ENCODE measurements at regions not wholly inside any gene's neighbourhood (a gene's known extent, or its start where the extent isn't known, plus 50 kb on each side); places are given as distances from the start of the nearest gene placed in this dataset. TPM values are rescaled to one million over a fixed set of nuclear protein-coding genes. Genes with fewer than 3 reads are reported as not detected.

DNA sequence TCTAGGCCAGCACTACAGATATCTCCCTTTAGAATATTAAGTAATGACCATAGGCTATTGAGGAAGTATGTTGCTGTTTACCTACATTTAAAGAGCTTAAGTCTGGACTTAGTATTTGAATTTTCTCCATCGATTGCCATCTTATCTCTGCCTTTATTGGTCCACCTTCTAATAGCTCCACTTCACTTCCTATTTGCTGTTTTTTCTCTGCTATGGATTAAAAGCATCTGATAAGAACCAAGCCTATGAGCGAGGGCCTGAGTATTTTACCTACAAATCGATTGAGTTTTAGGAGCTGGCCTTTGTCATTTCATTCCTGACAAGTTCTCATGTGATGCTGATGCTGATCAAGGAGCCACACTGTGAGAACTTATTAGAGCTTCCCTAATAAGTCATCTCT lies 52.6 kb upstream of the AKAP13 start:
- no peak for TF ChIP-seq CTCF (IDR thresholded peaks at IDR 0.05)
- Histone ChIP-seq H2AFZ (ENCODE audit: insufficient read depth, low read depth, low read length, poor library complexity, severe bottlenecking) (no peak overlapping the region), H3K36me3 (replicated peaks in 1 of 2; ENCODE audit: control insufficient read depth in 1 of 2, insufficient read depth in 2 of 2, low read length in 2 of 2) (no peaks in the 10 kb centered on the region), H3K9ac (ENCODE audit: insufficient read depth, low read length, poor library complexity, severe bottlenecking) (no peak overlapping the region), H3K9me3 (replicated peaks in 1 of 2; ENCODE audit: control insufficient read depth in 1 of 2, insufficient read depth in 1 of 2, low read length in 2 of 2) (no peaks in the 10 kb centered on the region), H3K79me2 (ENCODE audit: insufficient read depth, low read length) (no peaks in the 10 kb centered on the region), H3K27me3 (ENCODE audit: control insufficient read depth in 2 of 2, insufficient read depth in 2 of 2, low read length in 2 of 2) (no peaks in the 10 kb centered on the region), H3K4me2 (replicated peaks; ENCODE audit: extremely low read depth, low read length, poor library complexity, severe bottlenecking) (no peak overlapping the region), H3K4me1 (ENCODE audit: control insufficient read depth in 1 of 2, insufficient read depth in 2 of 2, low read length in 2 of 2) (peaks cover 27 to 28% of the 10 kb centered on the region in 2 donors), H3K27ac (ENCODE audit: low read depth in 1 of 2, low read length in 2 of 2) (no peak overlapping the region), H4K20me1 (ENCODE audit: insufficient read depth, low read length) (no peaks in the 10 kb centered on the region), H3K4me3 (replicated peaks in 1 of 3; ENCODE audit: low read depth in 2 of 3, low read length in 3 of 3) (no peak overlapping the region)
- Mint-ChIP-seq H3K36me3 (no peaks in the 10 kb centered on the region), H3K9me3 (peaks cover 0 to 5% (median 0%) of the 10 kb centered on the region in 7 donors), H3K27me3 (ENCODE audit: low read depth in 3 of 3) (peaks cover 0 to 3% (median 0%) of the 10 kb centered on the region in 3 donors), H3K4me3 (no peak overlapping the region), H3K27ac (no peak overlapping the region), H3K4me1 (peaks cover 34% of the 10 kb centered on the region)
- whole genome bisulfite sequencing (ENCODE audit: insufficient coverage), result 100% methylated on average over 1 of the region's 3 CpGs
- no peak for DNase-seq
- intact Hi-C loops (cut with micrococcal nuclease), result no loop called here

- Histone ChIP-seq H3K9me3 (replicated peaks in 1 of 2; ENCODE audit: control insufficient read depth in 1 of 2, insufficient read depth in 1 of 2, low read length in 2 of 2) (no peaks in the 10 kb centered on the region), H2AFZ (ENCODE audit: insufficient read depth, low read depth, low read length, poor library complexity, severe bottlenecking) (peak overlapping the region; percentile 86), H3K9ac (ENCODE audit: insufficient read depth, low read length, poor library complexity, severe bottlenecking) (peak overlapping the region; percentile 61), H4K20me1 (ENCODE audit: insufficient read depth, low read length) (no peaks in the 10 kb centered on the region), H3K4me1 (ENCODE audit: control insufficient read depth in 1 of 2, insufficient read depth in 2 of 2, low read length in 2 of 2) (peaks cover 24 to 28% of the 10 kb centered on the region in 2 donors), H3K79me2 (ENCODE audit: insufficient read depth, low read length) (no peaks in the 10 kb centered on the region), H3K27me3 (ENCODE audit: control insufficient read depth in 2 of 2, insufficient read depth in 2 of 2, low read length in 2 of 2) (no peaks in the 10 kb centered on the region), H3K36me3 (replicated peaks in 1 of 2; ENCODE audit: control insufficient read depth in 1 of 2, insufficient read depth in 2 of 2, low read length in 2 of 2) (no peaks in the 10 kb centered on the region), H3K4me2 (replicated peaks; ENCODE audit: extremely low read depth, low read length, poor library complexity, severe bottlenecking) (peak overlapping the region; percentile 89), H3K4me3 (replicated peaks in 1 of 3; ENCODE audit: low read depth in 2 of 3, low read length in 3 of 3) (peak overlapping the region; percentile 60 to 99 (median 84)), H3K27ac (ENCODE audit: low read depth in 1 of 2, low read length in 2 of 2) (peak overlapping the region; percentile 83 to 85)
- no peaks in the 10 kb centered on the region for H3K36me3 Mint-ChIP-seq
- peak; percentile 49 to 54 (median 51) for DNase-seq
- no peak for TF ChIP-seq CTCF (IDR thresholded peaks at IDR 0.05)
- H3K27me3 Mint-ChIP-seq (ENCODE audit: low read depth in 3 of 3), result no peaks in the 10 kb centered on the region
- peak overlapping the region; percentile 95 to 100 for H3K4me3 Mint-ChIP-seq
- peaks cover 0 to 5% (median 0%) of the 10 kb centered on the region in 7 donors for H3K9me3 Mint-ChIP-seq
- 0% methylated on average over 12 of the region's 19 CpGs for WGBS (ENCODE audit: insufficient coverage)
- intact Hi-C loops (cut with micrococcal nuclease), result no loop called here
- peak overlapping the region; percentile 86 to 95 (median 91) for H3K27ac Mint-ChIP-seq
- H3K4me1 Mint-ChIP-seq, result peaks cover 28% of the 10 kb centered on the region
Measured at GRCh38 chr15:85329561-85330422, 50.6 kb upstream of the AKAP13 start.

Small RNA genes lying in the stretch of these regions (small RNA-seq; reads per million reads assigned to genes)
- gene RN7SL428P (ENCODE audit: insufficient read length, low read depth), result not detected

All from CD14-positive monocyte (primary cell).